GM12878 (cell line): ENCODE measurements at regions not wholly inside any gene's neighbourhood (a gene's known extent, or its start where the extent isn't known, plus 50 kb on each side); places are given as distances from the start of the nearest gene placed in this dataset.

Source experiments
- ATAC-seq: fragments of 200-7000 bp; cut with Tn5 transposase; 3 replicates; pipeline ENCODE4 v1.9.1; 2020; ENCODE audit warnings: mild to moderate bottlenecking, moderate library complexity
- BruUV-seq: library from RNA; stranded (reverse); fragments of 400-500 nt; replicated peaks from 2 replicates; lab custom pipeline; 2021; lab: Mats Ljungman, UMichigan
- CTCF ChIA-PET: fragments of 300-600 bp; sonication (Branson Sonifier 250); formaldehyde crosslinking; extraction: SDS; loops from one replicate; lab custom pipeline; 2021; ENCODE audit warnings: inconsistent platforms; lab: Yijun Ruan, JAX
- POLR2A ChIA-PET: fragments of 350-600 bp; formaldehyde crosslinking; extraction: SDS; loops from one replicate; lab custom pipeline; 2021; ENCODE audit warnings: inconsistent platforms; lab: Charles Lee
- RAD21 ChIA-PET: fragments of 300-600 bp; sonication (Branson Sonifier 250); formaldehyde crosslinking; loops from one replicate; lab custom pipeline; 2023; ENCODE audit warnings: antibody characterized with exemption; ENCODE audit not compliant: unreplicated experiment; lab: Charles Lee
- SMC1A ChIA-PET: fragments of 300-600 bp; sonication (Branson Sonifier 250); formaldehyde crosslinking; loops from one replicate; lab custom pipeline; 2023; ENCODE audit not compliant: unreplicated experiment, uncharacterized antibody; lab: Charles Lee
- DNase-seq: peaks from one replicate; pipeline ENCODE4 v3.0.0-alpha.2; 2011; ENCODE audit warnings: low read depth, low spot score
- FAIRE-seq: peaks from 3 replicates; lab custom pipeline; 2011; peaks lifted over from hg19 to GRCh38; lab: Jason Lieb, UNC
- H2AFZ ChIP-seq: 2 replicates; pipeline ENCODE4 v1.6.0; 2011; ENCODE audit warnings: low read depth, low read length, control low read depth; ENCODE audit not compliant: control insufficient read depth
- H3K27ac ChIP-seq: 2 replicates; pipeline ENCODE4 v1.5.1; 2011; ENCODE audit warnings: control low read depth; ENCODE audit not compliant: control insufficient read depth, insufficient read depth
- H3K27me3 ChIP-seq, 2 experiments: replicated peaks in 1 of 2; 2 replicates each; pipeline versions ENCODE4 v1.6.0 to v1.6.1; 2011; ENCODE audit warnings: low read length in 1 of 2; ENCODE audit not compliant: control insufficient read depth in 2 of 2, insufficient read depth in 2 of 2
- H3K36me3 ChIP-seq, 2 experiments: 2 replicates each; pipeline ENCODE4 v1.5.1; 2011; ENCODE audit warnings: low read length in 1 of 2; ENCODE audit not compliant: control insufficient read depth in 2 of 2, insufficient read depth in 2 of 2
- H3K4me1 ChIP-seq: 2 replicates; pipeline ENCODE4 v1.6.1; 2011; ENCODE audit warnings: mild to moderate bottlenecking, low read length, moderate library complexity, mixed read lengths; ENCODE audit not compliant: control insufficient read depth, insufficient read depth
- H3K4me2 ChIP-seq: 2 replicates; pipeline ENCODE4 v1.6.0; 2011; ENCODE audit warnings: control low read depth; ENCODE audit not compliant: control insufficient read depth, insufficient read depth
- H3K4me3 ChIP-seq: fragments of 200-600 bp; sonication (generic); 2 replicates; pipeline ENCODE4 v1.5.1; 2016
- H3K79me2 ChIP-seq: 2 replicates; pipeline ENCODE4 v1.6.0; 2011; ENCODE audit warnings: low read length; ENCODE audit not compliant: control insufficient read depth, insufficient read depth
- H3K9ac ChIP-seq: 2 replicates; pipeline ENCODE4 v1.8.0; 2011; ENCODE audit warnings: low read length, control low read depth, mixed read lengths; ENCODE audit not compliant: control insufficient read depth, insufficient read depth
- H3K9me3 ChIP-seq: replicated peaks from 3 replicates; pipeline ENCODE4 v1.5.1; 2011; ENCODE audit warnings: mild to moderate bottlenecking, low read length; ENCODE audit not compliant: control insufficient read depth, insufficient read depth
- H4K20me1 ChIP-seq: 2 replicates; pipeline ENCODE4 v1.6.0; 2011; ENCODE audit not compliant: control insufficient read depth, insufficient read depth
- CREM ChIP-seq: IDR thresholded peaks from 2 replicates; pipeline ENCODE4 v1.6.1; 2014; ENCODE audit warnings: antibody characterized with exemption, low read depth
- FOXM1 ChIP-seq: IDR thresholded peaks from 2 replicates; pipeline ENCODE4 v1.6.1; 2012; ENCODE audit warnings: low read depth, mild to moderate bottlenecking, inconsistent platforms, low read length, moderate library complexity
- GATAD2B ChIP-seq: fragments of 450-650 bp; conservative IDR thresholded peaks from 2 replicates; pipeline ENCODE4 v1.6.1; 2017; ENCODE audit warnings: low read depth, mild to moderate bottlenecking, moderate library complexity
- HDGF ChIP-seq: fragments of 450-650 bp; IDR thresholded peaks from 2 replicates; pipeline ENCODE4 v1.6.1; 2016; ENCODE audit warnings: antibody characterized with exemption
- LARP7 ChIP-seq: fragments of 450-650 bp; IDR thresholded peaks from 2 replicates; pipeline ENCODE4 v1.6.1; 2017; ENCODE audit warnings: mild to moderate bottlenecking
- MEF2A ChIP-seq: IDR thresholded peaks from 2 replicates; pipeline ENCODE4 v1.6.1; 2011; ENCODE audit warnings: low read depth, mild to moderate bottlenecking, low read length, moderate library complexity; ENCODE audit not compliant: insufficient read depth
- POU2F2 ChIP-seq: IDR thresholded peaks from 3 replicates; pipeline ENCODE4 v1.6.1; 2011; ENCODE audit warnings: low read depth, mild to moderate bottlenecking, low read length, borderline replicate concordance
- SUZ12 ChIP-seq: fragments of 200-600 bp; sonication (generic); IDR thresholded peaks from one replicate; pipeline ENCODE4 v1.6.1; 2018; ENCODE audit warnings: antibody characterized with exemption, mild to moderate bottlenecking; ENCODE audit not compliant: unreplicated experiment
- ZBTB33 ChIP-seq: fragments of 450-650 bp; IDR thresholded peaks from 2 replicates; pipeline ENCODE4 v1.6.1; 2017; ENCODE audit warnings: mild to moderate bottlenecking
- WGBS: methylation state at CpG from one replicate; pipeline ENCODE4 v1.1.6; 2016; ENCODE audit warnings: low lambda C conversion rate; ENCODE audit not compliant: insufficient replicate concordance, insufficient coverage; ENCODE audit errors: missing lambda C conversion rate; 5-methylcytosine and 5-hydroxymethylcytosine counted together
- in situ Hi-C: fragments of 300-500 bp; cut with MboI; formaldehyde crosslinking; loops from 9 replicates; pipeline ENCODE4 v1.14.3; 2018; ENCODE audit warnings: mixed read lengths
- intact Hi-C: fragments of 100-400 bp; cut with micrococcal nuclease; formaldehyde crosslinking; loops from one replicate; pipeline ENCODE4 v1.14.2; 2022; ENCODE audit not compliant: unreplicated experiment

- POLR2A ChIA-PET = no interaction called here
- no peak overlapping the region for H3K9ac ChIP-seq
Measured at GRCh38 chr10:106360870-106361269, 803.6 kb downstream of the SORCS1 start.

More at GRCh38 chr10:106360870-106361269, 803.6 kb downstream of the SORCS1 start:
- TF ChIP-seq FOXM1 (no peak), HDGF (no peak), CREM (no peak), LARP7 (no peak), ZBTB33 (no peak), SUZ12 (no peak), POU2F2 (no peak), GATAD2B (no peak), MEF2A (no peak)
- TF ChIP-seq, all 136 proteins: peak for 0
- no peak for FAIRE-seq
- no peak for DNase-seq
- Histone ChIP-seq H3K79me2 (no peaks in the 10 kb centered on the region), H3K27me3 (no peaks in the 10 kb centered on the region), H3K36me3 (no peaks in the 10 kb centered on the region), H3K9me3 (no peaks in the 10 kb centered on the region), H3K4me3 (no peak overlapping the region), H3K4me2 (no peak overlapping the region), H2AFZ (no peak overlapping the region), H3K27ac (no peak overlapping the region), H4K20me1 (no peaks in the 10 kb centered on the region), H3K4me1 (no peaks in the 10 kb centered on the region)
- intact Hi-C loops = no loop called here
- ATAC-seq = no peak
- ChIA-PET CTCF (no interaction called here), RAD21 (no interaction called here), SMC1A (no interaction called here)
- WGBS = 0% methylated on average over 2 of the region's 2 CpGs
- no TSS peak for BruUV-seq
- in situ Hi-C loops = no loop called here
